C4-2B (cell line): ENCODE measurements at regions not wholly inside any gene's neighbourhood (a gene's known extent, or its start where the extent isn't known, plus 50 kb on each side); places are given as distances from the start of the nearest gene placed in this dataset.

Source experiments
- ZFX ChIP-seq: fragments of 450-650 bp; IDR thresholded peaks from 2 replicates; pipeline ENCODE4 v1.6.1; 2017
- TF ChIP-seq, protein P1 (sequence below): fragments of 450-650 bp; conservative IDR thresholded peaks from 2 replicates; pipeline ENCODE4 v1.5.1; 2017; ENCODE audit warnings: mild to moderate bottlenecking

DNA sequence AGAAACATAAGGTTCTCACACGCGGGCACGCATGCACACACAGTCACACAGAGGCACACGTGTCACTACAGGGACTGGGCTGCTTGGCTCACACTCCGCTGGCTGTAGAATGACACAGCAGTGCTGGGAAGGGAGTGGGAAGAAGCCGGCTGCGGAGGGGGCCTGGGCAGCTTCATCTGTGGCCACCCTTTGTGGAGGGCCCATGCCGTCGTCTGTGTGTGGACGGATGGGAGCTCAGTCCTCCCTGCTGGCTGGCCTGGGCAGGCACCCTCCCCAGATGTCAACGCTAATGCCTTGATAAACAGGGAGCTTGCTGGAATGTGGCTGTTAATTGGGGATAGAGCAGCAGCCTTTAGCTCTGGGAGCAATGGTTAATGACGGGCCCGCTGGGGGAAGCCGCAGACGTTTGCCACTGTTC is 621.1 kb downstream of the BCOR start:
- TF ChIP-seq, protein P1, sequence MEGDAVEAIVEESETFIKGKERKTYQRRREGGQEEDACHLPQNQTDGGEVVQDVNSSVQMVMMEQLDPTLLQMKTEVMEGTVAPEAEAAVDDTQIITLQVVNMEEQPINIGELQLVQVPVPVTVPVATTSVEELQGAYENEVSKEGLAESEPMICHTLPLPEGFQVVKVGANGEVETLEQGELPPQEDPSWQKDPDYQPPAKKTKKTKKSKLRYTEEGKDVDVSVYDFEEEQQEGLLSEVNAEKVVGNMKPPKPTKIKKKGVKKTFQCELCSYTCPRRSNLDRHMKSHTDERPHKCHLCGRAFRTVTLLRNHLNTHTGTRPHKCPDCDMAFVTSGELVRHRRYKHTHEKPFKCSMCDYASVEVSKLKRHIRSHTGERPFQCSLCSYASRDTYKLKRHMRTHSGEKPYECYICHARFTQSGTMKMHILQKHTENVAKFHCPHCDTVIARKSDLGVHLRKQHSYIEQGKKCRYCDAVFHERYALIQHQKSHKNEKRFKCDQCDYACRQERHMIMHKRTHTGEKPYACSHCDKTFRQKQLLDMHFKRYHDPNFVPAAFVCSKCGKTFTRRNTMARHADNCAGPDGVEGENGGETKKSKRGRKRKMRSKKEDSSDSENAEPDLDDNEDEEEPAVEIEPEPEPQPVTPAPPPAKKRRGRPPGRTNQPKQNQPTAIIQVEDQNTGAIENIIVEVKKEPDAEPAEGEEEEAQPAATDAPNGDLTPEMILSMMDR: no peak
- no peak for TF ChIP-seq ZFX
